PC-3 (cell line): ENCODE measurements at regions not wholly inside any gene's neighbourhood (a gene's known extent, or its start where the extent isn't known, plus 50 kb on each side); places are given as distances from the start of the nearest gene placed in this dataset.

ENCODE experiments used
- ATAC-seq: fragments of 200-7000 bp; cut with Tn5 transposase; 2 replicates; pipeline ENCODE4 v1.9.1; 2020; ENCODE audit warnings: mild to moderate bottlenecking, moderate library complexity
- BruUV-seq: library from RNA; stranded (reverse); fragments of 400-500 nt; replicated peaks from 2 replicates; lab custom pipeline; 2021; lab: Mats Ljungman, UMichigan
- CTCF ChIA-PET: fragments of 300-600 bp; sonication (Branson Sonifier 250); formaldehyde crosslinking; loops from one replicate; lab custom pipeline; 2022; ENCODE audit warnings: antibody characterized with exemption; lab: Charles Lee
- POLR2A ChIA-PET: fragments of 300-600 bp; sonication (Branson Sonifier 250); formaldehyde crosslinking; loops from one replicate; lab custom pipeline; 2022; ENCODE audit warnings: antibody characterized with exemption; ENCODE audit not compliant: unreplicated experiment; lab: Charles Lee
- DNase-seq: peaks from one replicate; pipeline ENCODE4 v3.0.0-alpha.2; 2015
- H2AFZ ChIP-seq: fragments of 300-600 bp; sonication (generic); 2 replicates; pipeline ENCODE4 v1.6.0; 2016; ENCODE audit warnings: antibody characterized with exemption, low read length
- H3F3A ChIP-seq: fragments of 300-600 bp; sonication (generic); one replicate; pipeline ENCODE4 v1.6.0; 2017; ENCODE audit warnings: antibody characterized with exemption, low read length, control low read depth, mild to moderate bottlenecking; ENCODE audit not compliant: unreplicated experiment
- H3K27ac ChIP-seq: fragments of 300-600 bp; sonication (generic); 2 replicates; pipeline ENCODE4 v1.5.1; 2016; ENCODE audit warnings: mild to moderate bottlenecking, low read length
- H3K27me3 ChIP-seq: fragments of 300-600 bp; sonication (generic); 2 replicates; pipeline ENCODE4 v1.6.1; 2016; ENCODE audit warnings: low read length, mixed read lengths
- H3K36me3 ChIP-seq: fragments of 300-600 bp; sonication (generic); 2 replicates; pipeline ENCODE4 v1.6.1; 2016; ENCODE audit warnings: low read depth, mixed run types, low read length, mixed read lengths
- H3K4me1 ChIP-seq: fragments of 300-600 bp; sonication (generic); 2 replicates; pipeline ENCODE4 v1.5.1; 2016; ENCODE audit warnings: low read length; ENCODE audit not compliant: insufficient read depth
- H3K4me2 ChIP-seq: fragments of 300-600 bp; sonication (generic); 2 replicates; pipeline ENCODE4 v1.6.0; 2016; ENCODE audit warnings: low read length
- H3K4me3 ChIP-seq: fragments of 300-600 bp; sonication (generic); 2 replicates; pipeline ENCODE4 v1.5.1; 2016; ENCODE audit warnings: mild to moderate bottlenecking, low read length, mixed read lengths
- H3K79me2 ChIP-seq: fragments of 300-600 bp; sonication (generic); 2 replicates; pipeline ENCODE4 v1.6.1; 2017; ENCODE audit warnings: low read length, mixed read lengths
- H3K9ac ChIP-seq: fragments of 300-600 bp; sonication (generic); 2 replicates; pipeline ENCODE4 v1.6.0; 2016; ENCODE audit warnings: mild to moderate bottlenecking, low read length
- H3K9me2 ChIP-seq: fragments of 300-600 bp; sonication (generic); replicated peaks from 2 replicates; pipeline ENCODE4 v1.6.1; 2016; ENCODE audit warnings: mixed run types, low read length, mixed read lengths
- H3K9me3 ChIP-seq: fragments of 300-600 bp; sonication (generic); 2 replicates; pipeline ENCODE4 v1.6.1; 2016; ENCODE audit warnings: low read length, mixed read lengths
- H4K20me1 ChIP-seq: fragments of 300-600 bp; sonication (generic); 2 replicates; pipeline ENCODE4 v1.6.1; 2016; ENCODE audit warnings: low read length, mixed read lengths
- CTCF ChIP-seq: fragments of 300-600 bp; sonication (generic); conservative IDR thresholded peaks from 2 replicates; pipeline ENCODE4 v1.5.1; 2017; ENCODE audit warnings: antibody characterized with exemption, low read depth, mild to moderate bottlenecking, low read length
- EZH2 ChIP-seq: fragments of 300-600 bp; sonication (generic); IDR thresholded peaks from one replicate; pipeline ENCODE4 v1.6.1; 2017; ENCODE audit warnings: antibody characterized with exemption, mild to moderate bottlenecking, low read length; ENCODE audit not compliant: unreplicated experiment
- EZH2phosphoT487 ChIP-seq: fragments of 300-600 bp; sonication (generic); IDR thresholded peaks from 2 replicates; pipeline ENCODE4 v1.6.1; 2018; ENCODE audit warnings: mild to moderate bottlenecking, antibody characterized with exemption, low read length, borderline replicate concordance
- intact Hi-C: fragments of 100-400 bp; cut with micrococcal nuclease; formaldehyde crosslinking; loops from 2 replicates; pipeline ENCODE4 v1.9.0; 2023

GRCh38 chr12:67062193-67062592, 207.0 kb upstream of the CAND1 start:
- Histone ChIP-seq H3K4me2 (no peak overlapping the region), H4K20me1 (no peaks in the 10 kb centered on the region), H3K4me1 (peaks cover 13% of the 10 kb centered on the region), H3K79me2 (peaks cover 6% of the 10 kb centered on the region; the same call in 1 of the 2 replicates), H3K27me3 (no peaks in the 10 kb centered on the region), H3K9me2 (no peaks in the 10 kb centered on the region), H3K9me3 (no peaks in the 10 kb centered on the region), H3K4me3 (no peak overlapping the region), H3K9ac (no peak overlapping the region), H3K36me3 (no peaks in the 10 kb centered on the region), H3F3A (no peaks in the 10 kb centered on the region), H2AFZ (no peak overlapping the region), H3K27ac (no peak overlapping the region)
- intact Hi-C loops: no loop called here
- CTCF ChIA-PET: no interaction called here
- no peak for DNase-seq
- POLR2A ChIA-PET: no interaction called here
- BruUV-seq: no TSS peak
- TF ChIP-seq CTCF (no peak), EZH2 (no peak), EZH2phosphoT487 (no peak)
- no peak for ATAC-seq

GRCh38 chr12:67067453-67068203, 201.5 kb upstream of the CAND1 start:
- DNase-seq (peak; percentile 58), ATAC-seq (peak; percentile 7; the same call in 1 of the 2 replicates)
- Histone ChIP-seq H2AFZ (peak overlapping the region; percentile 78), H3K27ac (no peak overlapping the region), H3K4me2 (peak overlapping the region; percentile 83), H3K4me1 (peaks cover 23% of the 10 kb centered on the region), H3K9ac (peak overlapping the region; percentile 47), H3K9me2 (no peaks in the 10 kb centered on the region), H3K27me3 (no peaks in the 10 kb centered on the region), H4K20me1 (no peaks in the 10 kb centered on the region), H3F3A (no peaks in the 10 kb centered on the region), H3K36me3 (no peaks in the 10 kb centered on the region), H3K79me2 (peaks cover 12% of the 10 kb centered on the region), H3K9me3 (no peaks in the 10 kb centered on the region), H3K4me3 (peak overlapping the region; percentile 72)
- POLR2A ChIA-PET: no interaction called here
- CTCF ChIA-PET: interaction anchor here (0.5 to 0.7 kb wide), 4 partner anchors 28 to 242 kb away, joined by 3 to 4 read pairs (median 3); no protein-coding TSS in a partner anchor
- intact Hi-C loops: loop anchor here (1.0 to 5.0 kb wide), 4 partner anchors 27 to 205 kb away; no protein-coding TSS in a partner anchor
- BruUV-seq: no TSS peak
- TF ChIP-seq EZH2: no peak
- TF ChIP-seq CTCF: peak; percentile 51

GRCh38 chr12:67068204-67068731, 200.9 kb upstream of the CAND1 start:
- Histone ChIP-seq H3K9me2 (no peaks in the 10 kb centered on the region), H3K27me3 (no peaks in the 10 kb centered on the region), H3K9me3 (no peaks in the 10 kb centered on the region), H3K4me1 (peaks cover 23% of the 10 kb centered on the region), H3F3A (no peaks in the 10 kb centered on the region), H3K4me2 (peak overlapping the region; percentile 83), H3K36me3 (no peaks in the 10 kb centered on the region), H3K4me3 (peak overlapping the region; percentile 72), H2AFZ (peak overlapping the region; percentile 78), H3K27ac (peak overlapping the region; percentile 21), H3K79me2 (peaks cover 12% of the 10 kb centered on the region), H3K9ac (peak overlapping the region; percentile 47), H4K20me1 (no peaks in the 10 kb centered on the region)
- BruUV-seq: TSS peak; percentile 36
- peak; percentile 39 for TF ChIP-seq CTCF
- TF ChIP-seq EZH2phosphoT487: no peak
- ChIA-PET CTCF (interaction anchor here (0.5 to 0.7 kb wide), 8 partner anchors 21 to 369 kb away, joined by 3 to 13 read pairs (median 4); no protein-coding TSS in a partner anchor), POLR2A (interaction anchor here (0.7 kb wide), 1 partner anchor 201 kb away, joined by 28 read pairs; no protein-coding TSS in a partner anchor)
- peak; percentile 21 for ATAC-seq
- intact Hi-C loops: loop anchor here (1.0 to 5.0 kb wide), 2 partner anchors 28 to 206 kb away; no protein-coding TSS in a partner anchor
- DNase-seq: peak; percentile 17
